Activated T-cell treated with anti-CD3 and anti-CD28 coated beads, Interleukin-2, amount 50 U/mL, for 24 hours (primary cell): ENCODE measurements at regions not wholly inside any gene's neighbourhood (a gene's known extent, or its start where the extent isn't known, plus 50 kb on each side); places are given as distances from the start of the nearest gene placed in this dataset.

Experiments used
- DNase-seq: peaks from one replicate; pipeline ENCODE4 v3.0.0-alpha.2; 2020
- H3K27ac Mint-ChIP-seq: 2 replicates; pipeline ENCODE4 v1.8.0; 2020; ENCODE audit warnings: mild to moderate bottlenecking, mixed read lengths
- H3K27me3 Mint-ChIP-seq: 2 replicates; pipeline ENCODE4 v1.8.0; 2020; ENCODE audit warnings: mixed read lengths
- H3K36me3 Mint-ChIP-seq: 2 replicates; pipeline ENCODE4 v1.8.0; 2020; ENCODE audit warnings: low read depth, mixed read lengths
- H3K4me1 Mint-ChIP-seq: 2 replicates; pipeline ENCODE4 v1.8.0; 2020; ENCODE audit warnings: low read depth, mixed read lengths
- H3K4me3 Mint-ChIP-seq: 2 replicates; pipeline ENCODE4 v1.8.0; 2020; ENCODE audit warnings: mild to moderate bottlenecking, moderate library complexity, mixed read lengths
- H3K9me3 Mint-ChIP-seq: 2 replicates; pipeline ENCODE4 v1.8.0; 2020; ENCODE audit warnings: mixed read lengths

GRCh38 chr7:68461430-68461829 is 1136.8 kb upstream of the AUTS2 start:
- Mint-ChIP-seq H3K4me3 (no peak overlapping the region), H3K4me1 (no peaks in the 10 kb centered on the region), H3K36me3 (no peaks in the 10 kb centered on the region), H3K9me3 (peaks cover 28% of the 10 kb centered on the region), H3K27ac (no peak overlapping the region), H3K27me3 (no peaks in the 10 kb centered on the region)
- no peak for DNase-seq

GRCh38 chr7:68470836-68471435 is 1127.3 kb upstream of the AUTS2 start:
- Mint-ChIP-seq H3K4me3 (no peak overlapping the region), H3K4me1 (no peaks in the 10 kb centered on the region)

GRCh38 chr7:68472688-68473087 is 1125.6 kb upstream of the AUTS2 start:
- Mint-ChIP-seq H3K9me3 (peaks cover 14% of the 10 kb centered on the region), H3K27me3 (no peaks in the 10 kb centered on the region), H3K27ac (no peak overlapping the region), H3K4me3 (no peak overlapping the region), H3K36me3 (no peaks in the 10 kb centered on the region), H3K4me1 (no peaks in the 10 kb centered on the region)
- no peak for DNase-seq

More at GRCh38 chr7:68470836-68471435, 1127.3 kb upstream of the AUTS2 start:
- no peaks in the 10 kb centered on the region for H3K36me3 Mint-ChIP-seq
- peaks cover 18% of the 10 kb centered on the region for H3K9me3 Mint-ChIP-seq
- no peak overlapping the region for H3K27ac Mint-ChIP-seq
- no peak for DNase-seq
- no peaks in the 10 kb centered on the region for H3K27me3 Mint-ChIP-seq

- no peak overlapping the region for H3K4me3 Mint-ChIP-seq
- no peaks in the 10 kb centered on the region for H3K27me3 Mint-ChIP-seq
- H3K36me3 Mint-ChIP-seq = no peaks in the 10 kb centered on the region
- no peaks in the 10 kb centered on the region for H3K4me1 Mint-ChIP-seq
- peaks cover 12% of the 10 kb centered on the region for H3K9me3 Mint-ChIP-seq
- H3K27ac Mint-ChIP-seq = no peak overlapping the region
- DNase-seq = no peak
Observed at GRCh38 chr7:68474661-68475216, 1123.5 kb upstream of the AUTS2 start.

GRCh38 chr7:68476966-68477365 is 1121.3 kb upstream of the AUTS2 start:
- Mint-ChIP-seq H3K9me3 (peaks cover 6% of the 10 kb centered on the region), H3K27me3 (no peaks in the 10 kb centered on the region), H3K4me1 (no peaks in the 10 kb centered on the region), H3K4me3 (no peak overlapping the region), H3K36me3 (no peaks in the 10 kb centered on the region), H3K27ac (no peak overlapping the region)
- DNase-seq = no peak

- Mint-ChIP-seq H3K27me3 (no peaks in the 10 kb centered on the region), H3K36me3 (no peaks in the 10 kb centered on the region), H3K4me1 (no peaks in the 10 kb centered on the region), H3K4me3 (no peak overlapping the region), H3K9me3 (peaks cover 8% of the 10 kb centered on the region), H3K27ac (no peak overlapping the region)
- no peak for DNase-seq
Observed at GRCh38 chr7:68478326-68478725, 1119.9 kb upstream of the AUTS2 start.

GRCh38 chr7:68482800-68483199 is 1115.5 kb upstream of the AUTS2 start:
- H3K27me3 Mint-ChIP-seq = no peaks in the 10 kb centered on the region
- H3K27ac Mint-ChIP-seq = no peak overlapping the region
- peaks cover 14% of the 10 kb centered on the region for H3K9me3 Mint-ChIP-seq
- no peaks in the 10 kb centered on the region for H3K36me3 Mint-ChIP-seq
- H3K4me1 Mint-ChIP-seq = no peaks in the 10 kb centered on the region
- DNase-seq = no peak
- H3K4me3 Mint-ChIP-seq = no peak overlapping the region

- no peak overlapping the region for H3K27ac Mint-ChIP-seq
- H3K36me3 Mint-ChIP-seq = no peaks in the 10 kb centered on the region
- no peak for DNase-seq
- peaks cover 22% of the 10 kb centered on the region for H3K9me3 Mint-ChIP-seq
- H3K4me1 Mint-ChIP-seq = no peaks in the 10 kb centered on the region
- no peak overlapping the region for H3K4me3 Mint-ChIP-seq
- no peaks in the 10 kb centered on the region for H3K27me3 Mint-ChIP-seq
Observed at GRCh38 chr7:68484731-68485130, 1113.5 kb upstream of the AUTS2 start.

GRCh38 chr7:68485253-68485917 is 1112.9 kb upstream of the AUTS2 start:
- H3K4me1 Mint-ChIP-seq = no peaks in the 10 kb centered on the region
- no peak overlapping the region for H3K4me3 Mint-ChIP-seq
- H3K27ac Mint-ChIP-seq = no peak overlapping the region
- H3K9me3 Mint-ChIP-seq = peaks cover 22% of the 10 kb centered on the region
- no peak for DNase-seq
- H3K36me3 Mint-ChIP-seq = no peaks in the 10 kb centered on the region
- no peaks in the 10 kb centered on the region for H3K27me3 Mint-ChIP-seq

GRCh38 chr7:68488341-68489060 is 1109.8 kb upstream of the AUTS2 start:
- no peaks in the 10 kb centered on the region for H3K27me3 Mint-ChIP-seq
- no peaks in the 10 kb centered on the region for H3K4me1 Mint-ChIP-seq
- no peak overlapping the region for H3K27ac Mint-ChIP-seq
- H3K4me3 Mint-ChIP-seq = no peak overlapping the region
- H3K36me3 Mint-ChIP-seq = no peaks in the 10 kb centered on the region
- DNase-seq = no peak
- H3K9me3 Mint-ChIP-seq = peaks cover 23% of the 10 kb centered on the region

GRCh38 chr7:68491523-68492358 is 1106.5 kb upstream of the AUTS2 start:
- no peaks in the 10 kb centered on the region for H3K36me3 Mint-ChIP-seq
- no peaks in the 10 kb centered on the region for H3K4me1 Mint-ChIP-seq
- no peak for DNase-seq
- H3K27me3 Mint-ChIP-seq = no peaks in the 10 kb centered on the region
- H3K4me3 Mint-ChIP-seq = no peak overlapping the region
- H3K9me3 Mint-ChIP-seq = peaks cover 25% of the 10 kb centered on the region
- no peak overlapping the region for H3K27ac Mint-ChIP-seq

GRCh38 chr7:68492359-68492690 is 1106.0 kb upstream of the AUTS2 start:
- peaks cover 27% of the 10 kb centered on the region for H3K9me3 Mint-ChIP-seq
- no peak for DNase-seq

GRCh38 chr7:68503400-68503799 is 1094.9 kb upstream of the AUTS2 start:
- Mint-ChIP-seq H3K36me3 (no peaks in the 10 kb centered on the region), H3K27ac (no peak overlapping the region), H3K9me3 (peaks cover 21% of the 10 kb centered on the region), H3K4me3 (no peak overlapping the region), H3K27me3 (no peaks in the 10 kb centered on the region), H3K4me1 (no peaks in the 10 kb centered on the region)
- no peak for DNase-seq

More at GRCh38 chr7:68492359-68492690, 1106.0 kb upstream of the AUTS2 start:
- H3K4me3 Mint-ChIP-seq = no peak overlapping the region
- no peaks in the 10 kb centered on the region for H3K4me1 Mint-ChIP-seq
- no peaks in the 10 kb centered on the region for H3K36me3 Mint-ChIP-seq
- H3K27ac Mint-ChIP-seq = no peak overlapping the region
- H3K27me3 Mint-ChIP-seq = no peaks in the 10 kb centered on the region

- H3K9me3 Mint-ChIP-seq = peaks cover 29% of the 10 kb centered on the region
- no peaks in the 10 kb centered on the region for H3K36me3 Mint-ChIP-seq
- H3K27me3 Mint-ChIP-seq = no peaks in the 10 kb centered on the region
- H3K4me1 Mint-ChIP-seq = no peaks in the 10 kb centered on the region
- no peak overlapping the region for H3K4me3 Mint-ChIP-seq
- no peak overlapping the region for H3K27ac Mint-ChIP-seq
- DNase-seq = no peak
Observed at GRCh38 chr7:68504716-68505115, 1093.6 kb upstream of the AUTS2 start.
